H1 (cell line): ENCODE measurements at regions not wholly inside any gene's neighbourhood (a gene's known extent, or its start where the extent isn't known, plus 50 kb on each side); places are given as distances from the start of the nearest gene placed in this dataset.

Source experiments
- CTCF ChIA-PET: fragments of 300-600 bp; sonication (Branson Sonifier 250); formaldehyde crosslinking; loops from one replicate; lab custom pipeline; 2021; ENCODE audit not compliant: partially characterized antibody; lab: Charles Lee
- POLR2A ChIA-PET: fragments of 300-600 bp; sonication (Branson Sonifier 250); formaldehyde crosslinking; loops from one replicate; lab custom pipeline; 2021; ENCODE audit warnings: inconsistent platforms; ENCODE audit not compliant: partially characterized antibody; lab: Charles Lee
- DNase-seq, 2 experiments: peaks; one replicate each; pipeline versions ENCODE4 v3.0.0 to v3.0.0-alpha.2; 2010 to 2022; ENCODE audit warnings: low spot score in 2 of 2, low read depth in 1 of 2, mixed read lengths in 1 of 2
- FAIRE-seq: peaks from 2 replicates; lab custom pipeline; 2011; peaks lifted over from hg19 to GRCh38; lab: Jason Lieb, UNC
- H2AFZ ChIP-seq: 2 replicates; pipeline ENCODE4 v1.8.1; 2012; ENCODE audit warnings: low read length, inconsistent platforms
- H2AK5ac ChIP-seq: 2 replicates; pipeline ENCODE4 v1.6.1; 2013; ENCODE audit warnings: low read depth, low read length
- H2BK120ac ChIP-seq: replicated peaks from 2 replicates; pipeline ENCODE3; 2013; ENCODE audit warnings: low read depth, low read length, inconsistent platforms
- H2BK12ac ChIP-seq: 2 replicates; pipeline ENCODE4 v1.6.1; 2013; ENCODE audit warnings: low read depth, low read length
- H2BK15ac ChIP-seq: 2 replicates; pipeline ENCODE4 v1.6.1; 2013; ENCODE audit warnings: low read length
- H2BK20ac ChIP-seq: 2 replicates; pipeline ENCODE4 v1.6.1; 2013; ENCODE audit warnings: low read length
- H2BK5ac ChIP-seq: 2 replicates; pipeline ENCODE4 v1.6.1; 2013; ENCODE audit warnings: low read depth, low read length
- H3K14ac ChIP-seq: 2 replicates; pipeline ENCODE4 v1.6.1; 2013; ENCODE audit warnings: inconsistent platforms; ENCODE audit not compliant: insufficient read length
- H3K18ac ChIP-seq: 2 replicates; pipeline ENCODE4 v1.6.1; 2013; ENCODE audit warnings: low read length; ENCODE audit errors: extremely low read depth
- H3K23ac ChIP-seq: 2 replicates; pipeline ENCODE4 v1.6.1; 2013; ENCODE audit warnings: inconsistent platforms; ENCODE audit not compliant: insufficient read length
- H3K23me2 ChIP-seq: 2 replicates; pipeline ENCODE4 v1.6.1; 2013; ENCODE audit warnings: low read depth, low read length
- H3K27ac ChIP-seq: 2 replicates; pipeline ENCODE4 v1.6.1; 2011; ENCODE audit warnings: low read depth, low read length, inconsistent platforms
- H3K27me3 ChIP-seq, 4 experiments: replicated peaks in 1 of 4; 1 replicate in 1 of 4; 2 replicates in 3 of 4; pipeline versions ENCODE4 v1.6.1 to v1.8.1; 2011 to 2013; ENCODE audit warnings: low read length in 3 of 4, mild to moderate bottlenecking in 3 of 4, inconsistent platforms in 2 of 4, mixed read lengths in 2 of 4, moderate library complexity in 1 of 4; ENCODE audit not compliant: control insufficient read depth in 3 of 4, insufficient read depth in 3 of 4; ENCODE audit errors: extremely low read depth in 1 of 4
- H3K36me3 ChIP-seq, 4 experiments: 2 replicates each; pipeline versions ENCODE4 v1.6.1 to v1.8.1; 2011 to 2013; ENCODE audit warnings: mild to moderate bottlenecking in 4 of 4, low read length in 3 of 4, moderate library complexity in 2 of 4, control low read depth in 1 of 4, inconsistent platforms in 1 of 4; ENCODE audit not compliant: insufficient read depth in 4 of 4, control insufficient read depth in 2 of 4
- H3K4ac ChIP-seq: replicated peaks from 2 replicates; pipeline ENCODE3; 2013; ENCODE audit warnings: low read length, low read depth, mixed read lengths, inconsistent platforms; ENCODE audit not compliant: insufficient read length
- H3K4me1 ChIP-seq, 4 experiments: replicated peaks in 1 of 4; 1 replicate in 1 of 4; 2 replicates in 3 of 4; pipeline versions ENCODE4 v1.6.1 to v1.8.1; 2011 to 2013; ENCODE audit warnings: low read length in 3 of 4, inconsistent platforms in 2 of 4, mixed read lengths in 1 of 4; ENCODE audit not compliant: insufficient read depth in 4 of 4, control insufficient read depth in 3 of 4
- H3K4me2 ChIP-seq, 2 experiments: 2 replicates each; pipeline versions ENCODE4 v1.6.1 to v1.8.1; 2011 to 2013; ENCODE audit warnings: low read depth in 2 of 2, low read length in 2 of 2, control low read depth in 1 of 2, inconsistent platforms in 1 of 2, mild to moderate bottlenecking in 1 of 2; ENCODE audit not compliant: insufficient read depth in 1 of 2
- H3K4me3 ChIP-seq, 4 experiments: fragments of 200-600, 300-600 bp in 1 of 4; sonication (generic), shearing (Covaris generic), sonication (Bioruptor Twin) in 1 of 4; 2 replicates each; pipeline versions ENCODE4 v1.5.1 to v1.8.1; 2011 to 2016; ENCODE audit warnings: low read length in 4 of 4, low read depth in 3 of 4, control low read depth in 2 of 4, inconsistent platforms in 2 of 4, mild to moderate bottlenecking in 2 of 4, mixed read lengths in 1 of 4, moderate library complexity in 1 of 4; ENCODE audit not compliant: insufficient read depth in 2 of 4; ENCODE audit errors: extremely low read depth in 1 of 4
- H3K56ac ChIP-seq: replicated peaks from 2 replicates; pipeline ENCODE3; 2013; ENCODE audit warnings: low read depth, mild to moderate bottlenecking, mixed read lengths, low read length, inconsistent platforms; ENCODE audit not compliant: insufficient read length
- H3K79me1 ChIP-seq: 2 replicates; pipeline ENCODE4 v1.6.1; 2013; ENCODE audit warnings: low read depth, low read length, control low read depth
- H3K79me2 ChIP-seq, 2 experiments: 2 replicates each; pipeline versions ENCODE4 v1.6.1 to v1.8.1; 2012 to 2013; ENCODE audit warnings: low read length in 2 of 2, mild to moderate bottlenecking in 2 of 2, inconsistent platforms in 1 of 2; ENCODE audit not compliant: insufficient read depth in 2 of 2, control insufficient read depth in 1 of 2
- H3K9ac ChIP-seq, 4 experiments: replicated peaks in 1 of 4; 1 replicate in 1 of 4; 2 replicates in 3 of 4; pipeline versions ENCODE4 v1.6.1 to v1.8.1; 2011 to 2013; ENCODE audit warnings: low read depth in 3 of 4, low read length in 3 of 4, control low read depth in 2 of 4, mild to moderate bottlenecking in 2 of 4, moderate library complexity in 2 of 4, inconsistent platforms in 1 of 4; ENCODE audit errors: extremely low read depth in 1 of 4
- H3K9me3 ChIP-seq, 2 experiments: 2 replicates each; pipeline versions ENCODE4 v1.6.1 to v1.8.1; 2012 to 2013; ENCODE audit warnings: mild to moderate bottlenecking in 2 of 2, moderate library complexity in 2 of 2, control low read depth in 1 of 2, inconsistent platforms in 1 of 2, low read depth in 1 of 2, low read length in 1 of 2, mixed read lengths in 1 of 2; ENCODE audit not compliant: insufficient read depth in 2 of 2
- H4K20me1 ChIP-seq, 2 experiments: replicated peaks in 1 of 2; 2 replicates each; pipeline versions ENCODE3 to v1.8.1; 2011 to 2013; ENCODE audit warnings: inconsistent platforms in 2 of 2, low read length in 2 of 2, mild to moderate bottlenecking in 1 of 2; ENCODE audit not compliant: insufficient read depth in 2 of 2, control insufficient read depth in 1 of 2
- H4K5ac ChIP-seq: 2 replicates; pipeline ENCODE4 v1.6.1; 2013; ENCODE audit warnings: low read length, low read depth, mixed read lengths, inconsistent platforms; ENCODE audit not compliant: insufficient read length
- H4K8ac ChIP-seq: 2 replicates; pipeline ENCODE4 v1.8.0; 2013; ENCODE audit warnings: mild to moderate bottlenecking, moderate library complexity, low read length, inconsistent platforms; ENCODE audit not compliant: insufficient read depth; ENCODE audit errors: extremely low read depth
- H4K91ac ChIP-seq: replicated peaks from 2 replicates; pipeline ENCODE3; 2013; ENCODE audit warnings: low read length, mixed read lengths, inconsistent platforms; ENCODE audit not compliant: insufficient read length
- CBX8 ChIP-seq: fragments of 300-800, 300-1000 bp; sonication (generic); IDR thresholded peaks from 2 replicates; pipeline ENCODE4 v1.7.1; 2016; ENCODE audit warnings: low read depth, low read length, borderline replicate concordance
- WGBS, 2 experiments: shearing (Covaris generic) in 1 of 2; methylation state at CpG; one replicate each; pipeline versions ENCODE4 v1.1.6 to v1.1.7; 2013 to 2015; ENCODE audit warnings: low lambda C conversion rate in 2 of 2, mixed read lengths in 2 of 2, inconsistent platforms in 1 of 2, low coverage in 1 of 2, missing lambda C conversion rate in 1 of 2; ENCODE audit not compliant: insufficient replicate concordance in 2 of 2, insufficient coverage in 1 of 2, insufficient read length in 1 of 2; ENCODE audit errors: extremely low coverage in 1 of 2, missing lambda C conversion rate in 1 of 2; 5-methylcytosine and 5-hydroxymethylcytosine counted together

- H3K56ac ChIP-seq: no peak overlapping the region
- H2BK5ac ChIP-seq: no peak overlapping the region
- no peaks in the 10 kb centered on the region for H3K4me1 ChIP-seq
- ChIA-PET CTCF (interaction anchor here (0.7 kb wide), 1 partner anchor 753 kb away, joined by 3 read pairs; no protein-coding TSS in a partner anchor), POLR2A (interaction anchor here (0.6 kb wide), 1 partner anchor 31 kb away, joined by 3 read pairs; no protein-coding TSS in a partner anchor)
- no peak overlapping the region for H3K27ac ChIP-seq
- no peaks in the 10 kb centered on the region for H3K36me3 ChIP-seq
- no peak overlapping the region for H4K8ac ChIP-seq
- H2BK120ac ChIP-seq: no peak overlapping the region
- H3K79me1 ChIP-seq: no peaks in the 10 kb centered on the region
- no peak overlapping the region for H3K4ac ChIP-seq
- H3K4me2 ChIP-seq: no peak overlapping the region
- 94% methylated on average over 1 of the region's 1 CpG; no CpG with 5 or more reads in 1 of the 2 experiments for WGBS, 2 experiments
- H4K20me1 ChIP-seq: no peaks in the 10 kb centered on the region
- H2BK15ac ChIP-seq: no peak overlapping the region
- no peak overlapping the region for H2BK12ac ChIP-seq
- H3K14ac ChIP-seq: no peak overlapping the region
- no peak for FAIRE-seq
- no peaks in the 10 kb centered on the region for H3K9me3 ChIP-seq
- H3K27me3 ChIP-seq: no peaks in the 10 kb centered on the region
- H3K79me2 ChIP-seq: no peaks in the 10 kb centered on the region
- H2AK5ac ChIP-seq: no peak overlapping the region
- no peak overlapping the region for H3K18ac ChIP-seq
- no peaks in the 10 kb centered on the region for H3K23me2 ChIP-seq
- H3K4me3 ChIP-seq: no peak overlapping the region
- H4K5ac ChIP-seq: no peak overlapping the region
- no peak overlapping the region for H3K9ac ChIP-seq
- H4K91ac ChIP-seq: no peak overlapping the region
- TF ChIP-seq CBX8: no peak
- H3K23ac ChIP-seq: no peak overlapping the region
- no peak overlapping the region for H2AFZ ChIP-seq
- H2BK20ac ChIP-seq: no peak overlapping the region
- no peak for DNase-seq
Measured at GRCh38 chrX:77003530-77003929, 443.7 kb upstream of the FGF16 start.
